ENCODE measurements at regions not wholly inside any gene's neighbourhood (a gene's known extent, or its start where the extent isn't known, plus 50 kb on each side); places are given as distances from the start of the nearest gene placed in this dataset.

GRCh38 chr1:221448585-221449175, 293.2 kb downstream of the DUSP10 start:
- TF ChIP-seq, protein P1, sequence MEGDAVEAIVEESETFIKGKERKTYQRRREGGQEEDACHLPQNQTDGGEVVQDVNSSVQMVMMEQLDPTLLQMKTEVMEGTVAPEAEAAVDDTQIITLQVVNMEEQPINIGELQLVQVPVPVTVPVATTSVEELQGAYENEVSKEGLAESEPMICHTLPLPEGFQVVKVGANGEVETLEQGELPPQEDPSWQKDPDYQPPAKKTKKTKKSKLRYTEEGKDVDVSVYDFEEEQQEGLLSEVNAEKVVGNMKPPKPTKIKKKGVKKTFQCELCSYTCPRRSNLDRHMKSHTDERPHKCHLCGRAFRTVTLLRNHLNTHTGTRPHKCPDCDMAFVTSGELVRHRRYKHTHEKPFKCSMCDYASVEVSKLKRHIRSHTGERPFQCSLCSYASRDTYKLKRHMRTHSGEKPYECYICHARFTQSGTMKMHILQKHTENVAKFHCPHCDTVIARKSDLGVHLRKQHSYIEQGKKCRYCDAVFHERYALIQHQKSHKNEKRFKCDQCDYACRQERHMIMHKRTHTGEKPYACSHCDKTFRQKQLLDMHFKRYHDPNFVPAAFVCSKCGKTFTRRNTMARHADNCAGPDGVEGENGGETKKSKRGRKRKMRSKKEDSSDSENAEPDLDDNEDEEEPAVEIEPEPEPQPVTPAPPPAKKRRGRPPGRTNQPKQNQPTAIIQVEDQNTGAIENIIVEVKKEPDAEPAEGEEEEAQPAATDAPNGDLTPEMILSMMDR (IDR thresholded peaks at IDR 0.05; ENCODE audit: unreplicated experiment in 3 of 3), result no peak
- Mint-ChIP-seq H3K4me1 (peaks cover 17% of the 10 kb centered on the region), H3K9me3 (peaks cover 15% of the 10 kb centered on the region), H3K27ac (peak overlapping the region in 2 of 3 experiments; percentile 13 to 24), H3K36me3 (ENCODE audit: low read depth) (no peaks in the 10 kb centered on the region), H3K27me3 (ENCODE audit: low read depth) (peaks cover 7% of the 10 kb centered on the region), H3K4me3 (no peak overlapping the region)

DNA sequence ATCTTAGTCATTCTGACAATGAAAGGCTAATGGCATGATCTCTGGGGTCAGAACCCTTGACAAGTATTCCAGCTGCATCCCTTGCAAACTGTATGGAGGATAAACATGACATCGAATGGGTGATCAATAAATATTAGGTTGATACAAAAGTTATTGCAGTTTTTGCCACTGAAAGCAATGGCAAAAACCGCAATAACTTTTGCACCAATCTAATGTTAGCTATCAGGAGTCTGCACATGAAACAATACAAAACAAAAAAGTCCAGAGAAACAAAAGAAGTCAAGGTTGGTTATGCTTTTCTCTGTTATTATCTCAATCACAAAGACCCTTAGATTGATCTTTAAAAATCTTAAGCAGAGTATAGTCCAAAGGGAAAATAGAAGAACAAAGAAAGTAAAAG, 292.7 kb downstream of the DUSP10 start:
- H3K27ac Mint-ChIP-seq, result peak overlapping the region in 1 of 3 experiments; percentile 13
- no peak overlapping the region for H3K4me3 Mint-ChIP-seq

GRCh38 chr1:221449801-221450470, 292.0 kb downstream of the DUSP10 start:
- TF ChIP-seq, protein P1 (IDR thresholded peaks at IDR 0.05; ENCODE audit: unreplicated experiment in 3 of 3), result no peak
- H3K4me1 Mint-ChIP-seq, result peaks cover 17% of the 10 kb centered on the region
- no peaks in the 10 kb centered on the region for H3K27me3 Mint-ChIP-seq (ENCODE audit: low read depth)
- no peak overlapping the region for H3K27ac Mint-ChIP-seq
- H3K36me3 Mint-ChIP-seq (ENCODE audit: low read depth), result no peaks in the 10 kb centered on the region
- H3K4me3 Mint-ChIP-seq, result no peak overlapping the region
- peaks cover 15% of the 10 kb centered on the region for H3K9me3 Mint-ChIP-seq

More for the DNA sequence above, 292.7 kb downstream of the DUSP10 start:
- peaks cover 15% of the 10 kb centered on the region for H3K9me3 Mint-ChIP-seq
- TF ChIP-seq, protein P1 (IDR thresholded peaks at IDR 0.05; ENCODE audit: unreplicated experiment in 3 of 3), result no peak
- peaks cover 17% of the 10 kb centered on the region for H3K4me1 Mint-ChIP-seq
- H3K36me3 Mint-ChIP-seq (ENCODE audit: low read depth), result no peaks in the 10 kb centered on the region
- peaks cover 2% of the 10 kb centered on the region for H3K27me3 Mint-ChIP-seq (ENCODE audit: low read depth)

DNA sequence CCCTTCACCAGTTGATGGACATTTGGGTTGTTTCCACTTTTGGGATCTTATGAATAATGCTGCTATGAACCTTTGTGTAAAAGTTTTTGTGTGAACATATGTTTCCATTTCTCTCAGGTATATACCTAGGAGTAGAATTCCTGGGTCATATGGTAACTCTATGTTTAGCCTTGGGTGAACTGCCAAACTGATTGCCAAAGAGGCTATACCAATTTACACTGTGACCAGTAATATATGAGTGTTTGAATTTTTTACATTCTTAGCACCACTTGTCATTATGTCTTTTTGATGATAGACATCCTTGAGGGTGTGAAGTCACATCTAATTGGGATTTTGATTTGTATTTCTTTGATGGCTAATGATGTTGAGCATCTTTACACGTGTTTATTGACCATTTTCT, 290.1 kb downstream of the DUSP10 start:
- TF ChIP-seq, protein P1 (IDR thresholded peaks at IDR 0.05; ENCODE audit: unreplicated experiment in 3 of 3), result no peak
- H3K36me3 Mint-ChIP-seq (ENCODE audit: low read depth), result no peaks in the 10 kb centered on the region
- no peaks in the 10 kb centered on the region for H3K27me3 Mint-ChIP-seq (ENCODE audit: low read depth)
- peaks cover 15% of the 10 kb centered on the region for H3K9me3 Mint-ChIP-seq
- peaks cover 19% of the 10 kb centered on the region for H3K4me1 Mint-ChIP-seq
- no peak overlapping the region for H3K27ac Mint-ChIP-seq
- no peak overlapping the region for H3K4me3 Mint-ChIP-seq

- TF ChIP-seq, protein P1 (IDR thresholded peaks at IDR 0.05; ENCODE audit: unreplicated experiment in 3 of 3), result no peak
- Mint-ChIP-seq H3K27me3 (ENCODE audit: low read depth) (no peaks in the 10 kb centered on the region), H3K9me3 (peaks cover 11% of the 10 kb centered on the region), H3K27ac (no peak overlapping the region), H3K4me3 (no peak overlapping the region), H3K36me3 (ENCODE audit: low read depth) (no peaks in the 10 kb centered on the region), H3K4me1 (peaks cover 31% of the 10 kb centered on the region)
Measured at GRCh38 chr1:221454096-221454495, 287.8 kb downstream of the DUSP10 start.

DNA sequence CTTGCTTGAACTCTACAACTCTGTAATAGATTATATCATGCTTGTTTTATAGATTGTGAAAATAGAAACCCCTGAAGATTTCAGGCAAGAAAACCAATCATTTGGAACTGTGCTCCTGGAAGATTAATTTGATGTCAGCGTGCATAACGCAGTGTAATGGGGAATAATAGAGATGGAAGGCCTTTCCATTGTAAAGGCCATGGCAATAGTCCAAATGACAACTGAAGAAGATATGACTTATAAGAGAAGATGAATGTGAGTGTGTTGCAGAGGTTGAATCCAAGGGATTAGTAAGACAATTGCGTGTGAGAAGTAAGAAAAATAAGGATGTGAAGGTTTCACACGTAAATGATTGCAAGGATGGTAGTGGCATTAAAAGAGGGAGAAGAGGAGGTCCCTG, 285.0 kb downstream of the DUSP10 start:
- Mint-ChIP-seq H3K4me3 (no peak overlapping the region), H3K27ac (peak overlapping the region; percentile 6 to 85 (median 37)), H3K9me3 (peaks cover 3% of the 10 kb centered on the region), H3K27me3 (ENCODE audit: low read depth) (no peaks in the 10 kb centered on the region), H3K4me1 (peaks cover 32% of the 10 kb centered on the region), H3K36me3 (ENCODE audit: low read depth) (no peaks in the 10 kb centered on the region)
- TF ChIP-seq, protein P1 (IDR thresholded peaks at IDR 0.05; ENCODE audit: unreplicated experiment in 3 of 3), result no peak

All from nephron (organoid).